H1 (cell line): ENCODE measurements at regions not wholly inside any gene's neighbourhood (a gene's known extent, or its start where the extent isn't known, plus 50 kb on each side); places are given as distances from the start of the nearest gene placed in this dataset.

Source experiments
- CTCF ChIA-PET: fragments of 300-600 bp; sonication (Branson Sonifier 250); formaldehyde crosslinking; loops from one replicate; lab custom pipeline; 2021; ENCODE audit not compliant: partially characterized antibody; lab: Charles Lee
- POLR2A ChIA-PET: fragments of 300-600 bp; sonication (Branson Sonifier 250); formaldehyde crosslinking; loops from one replicate; lab custom pipeline; 2021; ENCODE audit warnings: inconsistent platforms; ENCODE audit not compliant: partially characterized antibody; lab: Charles Lee
- DNase-seq, 2 experiments: peaks; one replicate each; pipeline versions ENCODE4 v3.0.0 to v3.0.0-alpha.2; 2010 to 2022; ENCODE audit warnings: low spot score in 2 of 2, low read depth in 1 of 2, mixed read lengths in 1 of 2
- FAIRE-seq: peaks from 2 replicates; lab custom pipeline; 2011; peaks lifted over from hg19 to GRCh38; lab: Jason Lieb, UNC
- H2AFZ ChIP-seq: 2 replicates; pipeline ENCODE4 v1.8.1; 2012; ENCODE audit warnings: low read length, inconsistent platforms
- H2AK5ac ChIP-seq: 2 replicates; pipeline ENCODE4 v1.6.1; 2013; ENCODE audit warnings: low read depth, low read length
- H2BK120ac ChIP-seq: replicated peaks from 2 replicates; pipeline ENCODE3; 2013; ENCODE audit warnings: low read depth, low read length, inconsistent platforms
- H2BK12ac ChIP-seq: 2 replicates; pipeline ENCODE4 v1.6.1; 2013; ENCODE audit warnings: low read depth, low read length
- H2BK15ac ChIP-seq: 2 replicates; pipeline ENCODE4 v1.6.1; 2013; ENCODE audit warnings: low read length
- H2BK20ac ChIP-seq: 2 replicates; pipeline ENCODE4 v1.6.1; 2013; ENCODE audit warnings: low read length
- H2BK5ac ChIP-seq: 2 replicates; pipeline ENCODE4 v1.6.1; 2013; ENCODE audit warnings: low read depth, low read length
- H3K14ac ChIP-seq: 2 replicates; pipeline ENCODE4 v1.6.1; 2013; ENCODE audit warnings: inconsistent platforms; ENCODE audit not compliant: insufficient read length
- H3K18ac ChIP-seq: 2 replicates; pipeline ENCODE4 v1.6.1; 2013; ENCODE audit warnings: low read length; ENCODE audit errors: extremely low read depth
- H3K23ac ChIP-seq: 2 replicates; pipeline ENCODE4 v1.6.1; 2013; ENCODE audit warnings: inconsistent platforms; ENCODE audit not compliant: insufficient read length
- H3K23me2 ChIP-seq: 2 replicates; pipeline ENCODE4 v1.6.1; 2013; ENCODE audit warnings: low read depth, low read length
- H3K27ac ChIP-seq: 2 replicates; pipeline ENCODE4 v1.6.1; 2011; ENCODE audit warnings: low read depth, low read length, inconsistent platforms
- H3K27me3 ChIP-seq, 4 experiments: replicated peaks in 1 of 4; 1 replicate in 1 of 4; 2 replicates in 3 of 4; pipeline versions ENCODE4 v1.6.1 to v1.8.1; 2011 to 2013; ENCODE audit warnings: low read length in 3 of 4, mild to moderate bottlenecking in 3 of 4, inconsistent platforms in 2 of 4, mixed read lengths in 2 of 4, moderate library complexity in 1 of 4; ENCODE audit not compliant: control insufficient read depth in 3 of 4, insufficient read depth in 3 of 4; ENCODE audit errors: extremely low read depth in 1 of 4
- H3K36me3 ChIP-seq, 4 experiments: 2 replicates each; pipeline versions ENCODE4 v1.6.1 to v1.8.1; 2011 to 2013; ENCODE audit warnings: mild to moderate bottlenecking in 4 of 4, low read length in 3 of 4, moderate library complexity in 2 of 4, control low read depth in 1 of 4, inconsistent platforms in 1 of 4; ENCODE audit not compliant: insufficient read depth in 4 of 4, control insufficient read depth in 2 of 4
- H3K4ac ChIP-seq: replicated peaks from 2 replicates; pipeline ENCODE3; 2013; ENCODE audit warnings: low read length, low read depth, mixed read lengths, inconsistent platforms; ENCODE audit not compliant: insufficient read length
- H3K4me1 ChIP-seq, 4 experiments: replicated peaks in 1 of 4; 1 replicate in 1 of 4; 2 replicates in 3 of 4; pipeline versions ENCODE4 v1.6.1 to v1.8.1; 2011 to 2013; ENCODE audit warnings: low read length in 3 of 4, inconsistent platforms in 2 of 4, mixed read lengths in 1 of 4; ENCODE audit not compliant: insufficient read depth in 4 of 4, control insufficient read depth in 3 of 4
- H3K4me2 ChIP-seq, 2 experiments: 2 replicates each; pipeline versions ENCODE4 v1.6.1 to v1.8.1; 2011 to 2013; ENCODE audit warnings: low read depth in 2 of 2, low read length in 2 of 2, control low read depth in 1 of 2, inconsistent platforms in 1 of 2, mild to moderate bottlenecking in 1 of 2; ENCODE audit not compliant: insufficient read depth in 1 of 2
- H3K4me3 ChIP-seq, 4 experiments: fragments of 200-600, 300-600 bp in 1 of 4; sonication (generic), shearing (Covaris generic), sonication (Bioruptor Twin) in 1 of 4; 2 replicates each; pipeline versions ENCODE4 v1.5.1 to v1.8.1; 2011 to 2016; ENCODE audit warnings: low read length in 4 of 4, low read depth in 3 of 4, control low read depth in 2 of 4, inconsistent platforms in 2 of 4, mild to moderate bottlenecking in 2 of 4, mixed read lengths in 1 of 4, moderate library complexity in 1 of 4; ENCODE audit not compliant: insufficient read depth in 2 of 4; ENCODE audit errors: extremely low read depth in 1 of 4
- H3K56ac ChIP-seq: replicated peaks from 2 replicates; pipeline ENCODE3; 2013; ENCODE audit warnings: low read depth, mild to moderate bottlenecking, mixed read lengths, low read length, inconsistent platforms; ENCODE audit not compliant: insufficient read length
- H3K79me1 ChIP-seq: 2 replicates; pipeline ENCODE4 v1.6.1; 2013; ENCODE audit warnings: low read depth, low read length, control low read depth
- H3K79me2 ChIP-seq, 2 experiments: 2 replicates each; pipeline versions ENCODE4 v1.6.1 to v1.8.1; 2012 to 2013; ENCODE audit warnings: low read length in 2 of 2, mild to moderate bottlenecking in 2 of 2, inconsistent platforms in 1 of 2; ENCODE audit not compliant: insufficient read depth in 2 of 2, control insufficient read depth in 1 of 2
- H3K9ac ChIP-seq, 4 experiments: replicated peaks in 1 of 4; 1 replicate in 1 of 4; 2 replicates in 3 of 4; pipeline versions ENCODE4 v1.6.1 to v1.8.1; 2011 to 2013; ENCODE audit warnings: low read depth in 3 of 4, low read length in 3 of 4, control low read depth in 2 of 4, mild to moderate bottlenecking in 2 of 4, moderate library complexity in 2 of 4, inconsistent platforms in 1 of 4; ENCODE audit errors: extremely low read depth in 1 of 4
- H3K9me3 ChIP-seq, 2 experiments: 2 replicates each; pipeline versions ENCODE4 v1.6.1 to v1.8.1; 2012 to 2013; ENCODE audit warnings: mild to moderate bottlenecking in 2 of 2, moderate library complexity in 2 of 2, control low read depth in 1 of 2, inconsistent platforms in 1 of 2, low read depth in 1 of 2, low read length in 1 of 2, mixed read lengths in 1 of 2; ENCODE audit not compliant: insufficient read depth in 2 of 2
- H4K20me1 ChIP-seq, 2 experiments: replicated peaks in 1 of 2; 2 replicates each; pipeline versions ENCODE3 to v1.8.1; 2011 to 2013; ENCODE audit warnings: inconsistent platforms in 2 of 2, low read length in 2 of 2, mild to moderate bottlenecking in 1 of 2; ENCODE audit not compliant: insufficient read depth in 2 of 2, control insufficient read depth in 1 of 2
- H4K5ac ChIP-seq: 2 replicates; pipeline ENCODE4 v1.6.1; 2013; ENCODE audit warnings: low read length, low read depth, mixed read lengths, inconsistent platforms; ENCODE audit not compliant: insufficient read length
- H4K8ac ChIP-seq: 2 replicates; pipeline ENCODE4 v1.8.0; 2013; ENCODE audit warnings: mild to moderate bottlenecking, moderate library complexity, low read length, inconsistent platforms; ENCODE audit not compliant: insufficient read depth; ENCODE audit errors: extremely low read depth
- H4K91ac ChIP-seq: replicated peaks from 2 replicates; pipeline ENCODE3; 2013; ENCODE audit warnings: low read length, mixed read lengths, inconsistent platforms; ENCODE audit not compliant: insufficient read length
- BACH1 ChIP-seq: IDR thresholded peaks from 2 replicates; pipeline ENCODE4 v1.6.1; 2012; ENCODE audit warnings: low read length, improper control_type of control experiment
- WGBS, 2 experiments: shearing (Covaris generic) in 1 of 2; methylation state at CpG; one replicate each; pipeline versions ENCODE4 v1.1.6 to v1.1.7; 2013 to 2015; ENCODE audit warnings: low lambda C conversion rate in 2 of 2, mixed read lengths in 2 of 2, inconsistent platforms in 1 of 2, low coverage in 1 of 2, missing lambda C conversion rate in 1 of 2; ENCODE audit not compliant: insufficient replicate concordance in 2 of 2, insufficient coverage in 1 of 2, insufficient read length in 1 of 2; ENCODE audit errors: extremely low coverage in 1 of 2, missing lambda C conversion rate in 1 of 2; 5-methylcytosine and 5-hydroxymethylcytosine counted together

GRCh38 chr13:40058757-40059236 is 403.3 kb downstream of the COG6 start:
- no peak overlapping the region for H4K91ac ChIP-seq
- CTCF ChIA-PET: interaction anchor here (1.2 kb wide), 1 partner anchor 18 kb away, joined by 3 read pairs; no protein-coding TSS in a partner anchor
- FAIRE-seq: no peak

More at GRCh38 chr13:40058757-40059236, 403.3 kb downstream of the COG6 start:
- H2BK5ac ChIP-seq: no peak overlapping the region
- H3K9me3 ChIP-seq: no peaks in the 10 kb centered on the region
- no peaks in the 10 kb centered on the region for H3K79me1 ChIP-seq
- no peak overlapping the region for H4K5ac ChIP-seq
- no peak overlapping the region for H2BK15ac ChIP-seq
- no peak overlapping the region for H3K18ac ChIP-seq
- H3K4ac ChIP-seq: no peak overlapping the region
- H3K9ac ChIP-seq: no peak overlapping the region
- no peak for DNase-seq
- no peak overlapping the region for H3K14ac ChIP-seq
- H3K79me2 ChIP-seq: no peaks in the 10 kb centered on the region
- POLR2A ChIA-PET: no interaction called here
- H3K36me3 ChIP-seq: no peaks in the 10 kb centered on the region
- no peak overlapping the region for H3K4me2 ChIP-seq
- H3K56ac ChIP-seq: no peak overlapping the region
- H3K23ac ChIP-seq: no peak overlapping the region
- no peak overlapping the region for H2AK5ac ChIP-seq
- no peaks in the 10 kb centered on the region for H3K27me3 ChIP-seq
- no peak for TF ChIP-seq BACH1
- TF ChIP-seq, all 59 proteins: peak for 0
- Histone ChIP-seq H3K4me1 (peaks cover 0 to 4% (median 0%) of the 10 kb centered on the region in 4 experiments; a peak in 1 of 7 replicates), H2BK12ac (no peak overlapping the region), H2BK20ac (no peak overlapping the region), H3K4me3 (no peak overlapping the region), H4K20me1 (no peaks in the 10 kb centered on the region), H3K27ac (no peak overlapping the region), H2BK120ac (no peak overlapping the region), H3K23me2 (no peaks in the 10 kb centered on the region), H4K8ac (no peak overlapping the region), H2AFZ (no peak overlapping the region)
- 93% methylated on average over 3 of the region's 3 CpGs; no CpG with 5 or more reads in 1 of the 2 experiments for WGBS, 2 experiments
